Duodenal mucosa (tissue), 2 donors: ENCODE measurements at regions not wholly inside any gene's neighbourhood (a gene's known extent, or its start where the extent isn't known, plus 50 kb on each side); places are given as distances from the start of the nearest gene placed in this dataset.
"Not testable (repeated sequence)": the region's sequence is repeated elsewhere in the genome, so short reads cannot be mapped to it uniquely, and the experiment has no call there.

Source experiments
- H3K27ac ChIP-seq: one replicate; pipeline ENCODE4 v1.7.0; 2013; ENCODE audit warnings: low read depth, low read length
- H3K27me3 ChIP-seq, 2 donors: one replicate each; pipeline ENCODE4 v1.7.0; 2013; ENCODE audit warnings: low read length in 2 of 2, control low read depth in 1 of 2; ENCODE audit not compliant: insufficient read depth in 2 of 2, control insufficient read depth in 1 of 2
- H3K36me3 ChIP-seq, 2 donors: one replicate each; pipeline ENCODE4 v1.7.0; 2013; ENCODE audit warnings: low read length in 2 of 2, control low read depth in 1 of 2; ENCODE audit not compliant: insufficient read depth in 2 of 2, control insufficient read depth in 1 of 2
- H3K4me1 ChIP-seq, 2 donors: one replicate each; pipeline ENCODE4 v1.7.0; 2013; ENCODE audit warnings: low read length in 2 of 2, control low read depth in 1 of 2; ENCODE audit not compliant: insufficient read depth in 2 of 2, control insufficient read depth in 1 of 2
- H3K4me3 ChIP-seq, 2 donors: one replicate each; pipeline ENCODE4 v1.7.0; 2013; ENCODE audit warnings: low read length in 2 of 2, low read depth in 1 of 2
- H3K9ac ChIP-seq, 2 donors: one replicate each; pipeline ENCODE4 v1.7.0; 2013; ENCODE audit warnings: low read length in 2 of 2, low read depth in 1 of 2
- H3K9me3 ChIP-seq, 2 donors: one replicate each; pipeline ENCODE4 v1.7.0; 2013; ENCODE audit warnings: low read length in 2 of 2, control low read depth in 1 of 2; ENCODE audit not compliant: control insufficient read depth in 1 of 2

DNA sequence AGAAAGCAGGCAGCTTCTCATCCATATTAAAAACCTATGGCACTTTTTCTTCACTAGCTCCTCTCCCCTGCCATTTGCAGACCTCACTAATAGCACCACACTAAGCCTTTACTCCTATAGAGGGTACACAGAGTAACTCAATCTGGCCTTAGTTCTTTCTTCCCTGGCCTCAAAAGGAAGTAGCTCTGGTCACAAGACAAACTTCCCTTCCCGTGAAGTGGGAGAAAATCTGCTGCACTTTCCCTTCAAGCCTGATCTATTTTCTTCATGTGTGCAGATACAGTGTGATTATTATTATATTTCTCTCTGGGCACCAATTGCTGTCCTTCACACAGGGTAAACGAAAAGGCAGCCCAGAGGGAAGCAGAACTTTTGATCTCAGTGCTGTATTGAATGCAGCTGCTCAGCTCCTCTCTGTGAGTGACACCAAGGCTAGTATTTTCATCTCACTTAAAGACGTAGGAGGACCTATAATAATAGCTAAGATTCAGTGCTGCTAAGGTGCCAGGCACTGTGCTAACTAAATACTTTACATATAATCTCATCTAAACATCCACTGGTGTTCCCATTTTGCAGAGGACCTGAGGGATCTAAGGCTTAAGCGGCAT is 61.9 kb upstream of the RASGRP1 start:
- no peaks in the 10 kb centered on the region for H3K9me3 ChIP-seq
- H3K36me3 ChIP-seq: no peaks in the 10 kb centered on the region
- no peaks in the 10 kb centered on the region for H3K27me3 ChIP-seq
- peaks cover 0 to 14% of the 10 kb centered on the region in 2 donors for H3K4me1 ChIP-seq
- H3K9ac ChIP-seq: no peak overlapping the region
- H3K4me3 ChIP-seq: no peak overlapping the region
- no peak overlapping the region for H3K27ac ChIP-seq

DNA sequence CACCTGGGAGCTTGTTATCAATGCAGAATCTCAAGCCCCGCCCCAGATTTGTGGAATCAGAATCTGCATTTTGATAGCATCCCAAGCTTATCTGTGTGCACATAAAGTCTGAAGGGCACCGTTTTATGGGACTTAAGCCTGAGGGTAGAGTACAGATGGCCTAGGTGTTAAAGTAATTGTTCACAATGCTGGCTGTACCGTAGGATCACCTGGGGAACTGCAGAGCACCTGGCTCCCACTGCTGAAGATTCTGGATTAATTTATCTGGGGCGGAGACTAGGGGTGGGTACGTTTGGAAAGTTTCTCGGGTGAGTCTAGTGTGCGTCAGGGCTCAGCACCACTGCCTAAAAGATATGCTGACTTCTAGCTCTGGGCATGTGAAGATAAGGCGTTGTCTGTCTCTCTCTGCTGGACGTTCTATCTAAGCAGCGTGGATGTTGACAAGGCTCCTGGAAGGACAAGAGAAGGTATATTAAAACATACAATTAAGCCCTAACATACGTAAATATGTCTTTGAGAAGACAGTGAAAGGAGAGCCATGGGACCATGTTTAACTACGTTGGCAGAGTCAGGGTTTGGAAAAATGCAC is 63.2 kb upstream of the RASGRP1 start:
- Histone ChIP-seq H3K4me3 (no peak overlapping the region), H3K36me3 (no peaks in the 10 kb centered on the region), H3K27ac (no peak overlapping the region), H3K4me1 (peaks cover 0 to 14% of the 10 kb centered on the region in 2 donors), H3K27me3 (no peaks in the 10 kb centered on the region), H3K9ac (no peak overlapping the region), H3K9me3 (no peaks in the 10 kb centered on the region)

DNA sequence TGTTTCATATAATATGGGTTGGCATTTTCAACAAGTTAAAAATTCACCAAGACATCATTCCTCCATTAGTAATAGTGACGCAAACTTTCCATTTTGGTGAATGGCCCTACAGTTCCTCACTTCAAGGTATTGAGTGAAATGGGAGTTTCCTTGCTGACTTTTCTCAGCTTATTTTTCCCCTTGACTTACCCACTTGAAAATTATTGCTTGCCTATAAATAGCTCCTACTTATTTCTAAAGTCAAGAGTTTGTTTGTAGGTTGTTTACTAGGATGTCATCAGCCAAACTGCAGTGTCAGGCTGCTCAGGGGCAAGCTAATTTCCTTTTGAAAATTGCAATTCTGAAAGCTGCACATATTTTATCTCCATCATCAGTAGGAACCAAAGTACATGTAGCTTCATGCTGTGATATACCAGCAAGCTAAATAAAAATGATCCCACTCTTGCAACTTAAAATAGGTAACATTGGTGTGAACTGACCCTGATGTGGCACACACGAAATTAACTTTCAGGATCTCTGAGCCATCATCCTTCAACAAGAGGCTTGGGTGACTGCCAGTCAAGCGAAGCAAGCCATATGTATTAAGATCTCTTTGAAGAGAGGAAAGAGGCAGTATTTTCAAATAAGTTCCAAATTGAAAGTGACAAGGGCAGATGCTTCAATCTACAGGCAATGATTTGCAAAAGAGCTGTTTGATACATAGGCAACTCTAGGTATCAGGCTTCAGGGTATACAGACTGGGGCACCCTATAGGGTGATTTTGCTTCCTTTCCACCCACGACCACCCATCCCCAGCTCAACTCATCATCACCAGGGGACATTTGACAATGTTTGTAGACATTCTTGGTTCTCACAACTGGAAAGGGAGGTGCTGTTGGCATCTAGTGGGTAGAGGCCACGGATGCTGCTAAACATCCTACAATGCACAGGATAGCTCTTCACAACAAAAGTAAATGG is 66.8 kb upstream of the RASGRP1 start:
- Histone ChIP-seq H3K27me3 (no peaks in the 10 kb centered on the region), H3K9ac (no peak overlapping the region), H3K27ac (no peak overlapping the region), H3K9me3 (no peaks in the 10 kb centered on the region), H3K4me3 (no peak overlapping the region), H3K36me3 (no peaks in the 10 kb centered on the region), H3K4me1 (peaks cover 0 to 14% of the 10 kb centered on the region in 2 donors)

DNA sequence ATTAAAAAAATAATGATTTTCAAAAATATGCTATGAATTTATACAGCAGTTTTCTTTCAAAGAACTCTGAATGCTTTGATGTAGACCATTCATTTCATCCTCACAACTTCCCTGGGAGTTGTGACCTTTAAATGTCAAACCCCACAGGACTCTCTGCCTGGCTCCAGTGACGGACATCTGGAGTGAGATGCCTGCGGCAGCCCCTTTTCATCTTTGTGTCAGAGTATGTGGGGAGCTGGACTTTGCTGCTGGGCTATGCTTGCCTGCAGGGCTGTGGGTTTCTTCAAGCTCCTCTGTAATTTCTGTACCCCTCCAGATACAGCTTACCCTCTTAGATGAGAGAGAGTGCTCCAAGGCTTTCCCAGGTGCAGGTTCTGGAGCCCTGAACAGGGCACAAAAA is 70.6 kb upstream of the RASGRP1 start:
- Histone ChIP-seq H3K9ac (no peak overlapping the region), H3K27ac (no peak overlapping the region), H3K4me3 (no peak overlapping the region), H3K36me3 (no peaks in the 10 kb centered on the region), H3K9me3 (no peaks in the 10 kb centered on the region), H3K4me1 (no peaks in the 10 kb centered on the region), H3K27me3 (no peaks in the 10 kb centered on the region)

DNA sequence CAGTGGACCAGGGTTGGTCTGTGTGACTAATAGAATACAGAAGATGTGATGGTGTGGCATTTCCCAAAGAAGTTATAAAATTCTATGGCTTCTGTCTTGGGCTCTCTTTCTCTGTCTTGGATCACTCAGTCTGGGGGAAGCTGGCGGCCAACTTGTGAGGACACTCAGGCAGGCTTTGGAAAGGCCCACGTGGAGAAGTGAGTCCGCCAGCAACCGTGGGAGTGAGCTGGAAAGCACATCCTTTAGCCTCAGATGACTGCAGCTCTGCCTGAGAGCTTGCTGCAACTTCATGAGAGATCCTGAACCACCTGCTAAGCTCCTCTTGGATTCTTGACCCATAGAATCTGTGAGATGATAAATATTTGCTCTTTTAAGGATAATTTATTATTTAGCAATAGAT is 72.0 kb upstream of the RASGRP1 start:
- H3K36me3 ChIP-seq: no peaks in the 10 kb centered on the region
- H3K27me3 ChIP-seq: no peaks in the 10 kb centered on the region
- no peak overlapping the region for H3K9ac ChIP-seq
- no peak overlapping the region for H3K27ac ChIP-seq
- no peak overlapping the region for H3K4me3 ChIP-seq
- no peaks in the 10 kb centered on the region for H3K4me1 ChIP-seq
- no peaks in the 10 kb centered on the region for H3K9me3 ChIP-seq

DNA sequence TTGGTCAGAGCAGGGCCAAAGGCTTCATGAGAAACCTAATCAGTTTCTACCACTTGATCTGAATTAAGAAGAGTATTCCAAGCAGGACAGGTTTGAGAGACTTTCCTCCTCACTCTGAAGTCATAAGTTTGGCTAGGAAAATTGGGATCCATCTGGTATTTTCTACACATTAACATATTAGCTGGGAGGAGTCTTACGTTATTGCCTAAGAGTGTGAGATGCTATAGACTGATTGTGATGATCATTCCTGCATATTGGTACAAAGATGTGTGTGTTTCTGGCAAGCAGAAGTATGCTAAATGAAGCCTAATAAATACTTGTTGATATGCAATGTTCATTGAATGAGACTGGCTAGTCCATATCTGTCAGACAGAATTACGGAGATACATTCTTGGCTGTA is 73.5 kb upstream of the RASGRP1 start:
- Histone ChIP-seq H3K27me3 (no peaks in the 10 kb centered on the region), H3K9me3 (no peaks in the 10 kb centered on the region), H3K4me1 (no peaks in the 10 kb centered on the region), H3K9ac (no peak overlapping the region), H3K36me3 (no peaks in the 10 kb centered on the region), H3K27ac (no peak overlapping the region), H3K4me3 (no peak overlapping the region)

DNA sequence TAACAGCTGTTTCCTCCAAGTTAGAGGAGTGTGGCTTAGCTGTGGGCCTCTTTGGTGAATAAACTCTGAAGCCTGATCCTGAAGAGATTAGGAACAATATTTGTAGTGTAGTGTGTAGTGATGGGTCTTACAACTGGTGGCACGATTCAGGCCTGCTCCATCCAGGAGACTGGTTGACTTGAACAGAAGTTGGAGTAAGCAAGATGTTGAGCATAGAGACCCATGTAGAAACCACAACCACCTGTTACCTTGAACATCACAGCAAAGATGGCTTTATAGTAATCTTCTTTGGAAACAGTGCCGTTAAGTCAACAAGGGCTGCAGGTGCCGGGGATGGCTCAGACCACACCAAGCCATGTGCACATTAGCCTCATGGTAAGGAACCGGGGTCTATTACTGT is 74.2 kb upstream of the RASGRP1 start:
- Histone ChIP-seq H3K27ac (no peak overlapping the region), H3K9me3 (no peaks in the 10 kb centered on the region), H3K27me3 (no peaks in the 10 kb centered on the region)

DNA sequence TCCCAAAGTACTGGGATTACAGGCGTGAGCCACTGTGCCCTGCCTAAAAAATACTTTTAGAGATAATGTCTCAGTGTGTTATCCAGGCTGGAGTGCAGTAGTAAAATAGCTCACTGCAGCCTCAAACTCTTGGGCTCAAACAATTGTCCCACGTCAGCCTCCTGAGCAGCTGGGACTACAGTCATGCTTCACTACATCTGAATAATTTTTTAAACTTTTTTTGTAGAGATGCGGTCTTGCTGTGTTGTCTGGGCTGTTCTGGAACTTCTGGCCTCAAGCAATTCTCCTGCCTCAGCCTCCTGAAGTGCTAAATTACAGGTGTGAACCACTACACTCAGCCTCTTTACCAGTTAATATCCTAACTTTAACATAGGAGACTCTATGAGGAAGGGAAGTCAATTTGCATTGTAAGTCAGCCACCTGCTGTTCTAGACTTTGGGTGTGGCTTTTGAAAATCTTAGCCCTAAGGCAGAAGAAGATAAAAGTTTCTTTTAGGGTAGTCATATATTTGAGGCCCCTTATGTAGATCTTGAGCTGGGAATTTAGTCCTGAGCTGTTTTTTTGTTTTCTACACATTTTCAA is 78.2 kb upstream of the RASGRP1 start:
- Histone ChIP-seq H3K27ac (no peak overlapping the region), H3K9me3 (no peaks in the 10 kb centered on the region), H3K4me3 (no peak overlapping the region), H3K4me1 (no peaks in the 10 kb centered on the region), H3K9ac (no peak overlapping the region), H3K27me3 (no peaks in the 10 kb centered on the region), H3K36me3 (no peaks in the 10 kb centered on the region)

More for the DNA sequence above, 74.2 kb upstream of the RASGRP1 start:
- no peaks in the 10 kb centered on the region for H3K4me1 ChIP-seq
- no peak overlapping the region for H3K4me3 ChIP-seq
- no peak overlapping the region for H3K9ac ChIP-seq
- no peaks in the 10 kb centered on the region for H3K36me3 ChIP-seq

DNA sequence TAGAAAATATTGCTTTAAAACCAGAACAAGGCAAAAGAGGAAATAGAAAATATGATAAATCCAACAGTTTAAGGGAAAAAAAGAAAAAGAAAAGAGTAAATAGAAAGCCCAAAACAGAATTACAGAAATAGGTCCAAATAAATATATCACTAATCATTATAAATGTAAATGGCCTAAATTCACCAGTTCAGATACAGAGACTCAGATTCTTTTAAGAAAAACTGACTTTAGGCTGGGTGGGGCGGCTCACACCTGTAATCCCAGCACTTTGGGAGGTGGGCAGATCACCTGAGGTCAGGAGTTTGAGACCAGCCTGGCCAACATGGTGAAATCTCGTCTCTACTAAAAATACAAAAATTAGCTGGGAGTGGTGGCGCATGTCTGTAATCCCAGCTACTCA is 79.7 kb upstream of the RASGRP1 start:
- H3K27me3 ChIP-seq, H3K4me1 ChIP-seq, H3K4me3 ChIP-seq, H3K27ac ChIP-seq, H3K36me3 ChIP-seq, H3K9me3 ChIP-seq, H3K9ac ChIP-seq: not testable (repeated sequence)

DNA sequence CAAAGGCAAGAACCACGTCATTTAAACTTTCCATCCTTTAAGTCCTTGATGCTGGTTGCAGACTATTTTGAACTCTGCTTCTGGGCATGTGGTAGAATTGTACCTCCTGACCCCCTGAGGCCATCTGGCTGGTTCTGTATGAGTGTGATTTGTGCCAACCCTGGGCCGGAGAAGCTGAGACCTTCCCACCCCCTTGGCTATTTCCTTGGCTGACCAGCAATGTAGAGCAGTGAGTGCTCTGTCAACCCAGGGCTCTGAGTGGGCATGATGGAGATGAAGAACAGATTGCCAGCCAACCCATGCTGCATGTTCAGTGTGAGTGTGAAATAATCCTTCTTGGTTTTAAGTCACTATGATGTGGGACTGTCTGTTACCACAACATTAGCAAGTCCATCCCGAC is 82.1 kb upstream of the RASGRP1 start:
- Histone ChIP-seq H3K9me3 (no peaks in the 10 kb centered on the region), H3K36me3 (no peaks in the 10 kb centered on the region), H3K4me3 (no peak overlapping the region), H3K9ac (no peak overlapping the region), H3K27ac (no peak overlapping the region), H3K27me3 (no peaks in the 10 kb centered on the region), H3K4me1 (peaks cover under 1 to 7% of the 10 kb centered on the region in 2 donors)
